ENCODE measurements at regions not wholly inside any gene's neighbourhood (a gene's known extent, or its start where the extent isn't known, plus 50 kb on each side); places are given as distances from the start of the nearest gene placed in this dataset.

- POLR2A ChIA-PET = no interaction called here
- CTCF ChIA-PET = no interaction called here
- H3K4me3 ChIP-seq (ENCODE audit: low read depth in 2 of 2, low read length in 1 of 2) = no peak overlapping the region
- H3K36me3 ChIP-seq (replicated peaks in 1 of 2; ENCODE audit: control insufficient read depth in 1 of 2, insufficient read depth in 2 of 2, low read length in 1 of 2) = no peaks in the 10 kb centered on the region
- H3K9me3 ChIP-seq = no peaks in the 10 kb centered on the region; the same call in 1 of the 2 replicates
- H3K27me3 ChIP-seq (ENCODE audit: insufficient read depth) = no peaks in the 10 kb centered on the region
- H3K9me2 ChIP-seq = no peaks in the 10 kb centered on the region
- no peak overlapping the region for H3K4me2 ChIP-seq
- DNase-seq = no peak
- WGBS (ENCODE audit: low lambda C conversion rate) = 4% methylated on average over 2 of the region's 2 CpGs
- H3K27ac ChIP-seq (ENCODE audit: low read depth in 2 of 2, low read length in 1 of 2) = no peak overlapping the region
- H2AFZ ChIP-seq (ENCODE audit: low read depth) = no peak overlapping the region
- no peak overlapping the region for H3K9ac ChIP-seq
- no peak for TF ChIP-seq SMC3 (IDR thresholded peaks at IDR 0.05; ENCODE audit: low read depth, low read length)
- TF ChIP-seq USF2 (IDR thresholded peaks at IDR 0.05; ENCODE audit: borderline replicate concordance, low read depth, low read length) = no peak
- peak; percentile 35 for TF ChIP-seq CTCF (IDR thresholded peaks at IDR 0.05)
- H3K4me1 ChIP-seq (ENCODE audit: control insufficient read depth in 1 of 2, insufficient read depth in 2 of 2, low read depth in 1 of 2, low read length in 1 of 2) = no peaks in the 10 kb centered on the region
- no peaks in the 10 kb centered on the region for H3F3A ChIP-seq (replicated peaks; ENCODE audit: insufficient read depth)
- no peaks in the 10 kb centered on the region for H3K79me2 ChIP-seq (ENCODE audit: insufficient read depth)
- no peaks in the 10 kb centered on the region for H4K20me1 ChIP-seq (ENCODE audit: insufficient read depth)
These were observed 203.3 kb downstream of the NR4A2 start for GRCh38 chr2:156129227-156129626.

GRCh38 chr2:156125018-156125417, 207.5 kb downstream of the NR4A2 start:
- POLR2A ChIA-PET = no interaction called here
- no peak for DNase-seq

More at GRCh38 chr2:156125018-156125417, 207.5 kb downstream of the NR4A2 start:
- Histone ChIP-seq H4K20me1 (ENCODE audit: insufficient read depth) (no peaks in the 10 kb centered on the region), H3K4me3 (ENCODE audit: low read depth in 2 of 2, low read length in 1 of 2) (no peak overlapping the region), H3F3A (replicated peaks; ENCODE audit: insufficient read depth) (no peaks in the 10 kb centered on the region), H3K27me3 (ENCODE audit: insufficient read depth) (no peaks in the 10 kb centered on the region), H3K4me2 (peak overlapping the region; percentile 40; the same call in 1 of the 2 replicates), H2AFZ (ENCODE audit: low read depth) (peak overlapping the region; percentile 73; the same call in 1 of the 2 replicates), H3K9me3 (no peaks in the 10 kb centered on the region; the same call in 1 of the 2 replicates), H3K36me3 (replicated peaks in 1 of 2; ENCODE audit: control insufficient read depth in 1 of 2, insufficient read depth in 2 of 2, low read length in 1 of 2) (no peaks in the 10 kb centered on the region), H3K79me2 (ENCODE audit: insufficient read depth) (no peaks in the 10 kb centered on the region), H3K4me1 (ENCODE audit: control insufficient read depth in 1 of 2, insufficient read depth in 2 of 2, low read depth in 1 of 2, low read length in 1 of 2) (no peaks in the 10 kb centered on the region), H3K9ac (no peak overlapping the region), H3K27ac (ENCODE audit: low read depth in 2 of 2, low read length in 1 of 2) (no peak overlapping the region), H3K9me2 (no peaks in the 10 kb centered on the region)
- 17% methylated on average over 7 of the region's 7 CpGs for whole genome bisulfite sequencing (ENCODE audit: low lambda C conversion rate)
- CTCF ChIA-PET = no interaction called here
- TF ChIP-seq SIN3A (IDR thresholded peaks at IDR 0.05; ENCODE audit: borderline replicate concordance, low read depth, low read length) = no peak
- TF ChIP-seq RXRA (IDR thresholded peaks at IDR 0.05; ENCODE audit: borderline replicate concordance, low read depth) = no peak
- TF ChIP-seq EP300 (IDR thresholded peaks at IDR 0.05; ENCODE audit: borderline replicate concordance in 1 of 2, low read depth in 1 of 2, low read length in 1 of 2) = no peak
- TF ChIP-seq REST (IDR thresholded peaks at IDR 0.05; ENCODE audit: low read depth, low read length) = 0 out of 2 replicates have a peak, but pooled peaks have one; percentile 35
